ENCODE measurements at regions not wholly inside any gene's neighbourhood (a gene's known extent, or its start where the extent isn't known, plus 50 kb on each side); places are given as distances from the start of the nearest gene placed in this dataset.
"Not testable (repeated sequence)": the region's sequence is repeated elsewhere in the genome, so short reads cannot be mapped to it uniquely, and the experiment has no call there.

- Histone ChIP-seq H2BK20ac (ENCODE audit: low read depth, low read length, poor library complexity, severe bottlenecking) (no peak overlapping the region), H2BK5ac (ENCODE audit: insufficient read length, low read length) (no peak overlapping the region), H4K5ac (ENCODE audit: insufficient read length, low read depth, low read length) (no peak overlapping the region), H3K56ac (ENCODE audit: insufficient read length, low read depth, low read length) (no peak overlapping the region), H3K4ac (ENCODE audit: low read depth, low read length) (no peak overlapping the region), H2BK120ac (ENCODE audit: low read depth, low read length, poor library complexity, severe bottlenecking) (no peak overlapping the region), H3K23me2 (ENCODE audit: insufficient read length, low read depth, low read length, poor library complexity, severe bottlenecking) (no peaks in the 10 kb centered on the region), H2AFZ (ENCODE audit: low read length) (no peak overlapping the region), H3K23ac (ENCODE audit: insufficient read length, low read depth, low read length) (no peak overlapping the region), H2BK15ac (ENCODE audit: low read depth, low read length) (no peak overlapping the region), H4K91ac (ENCODE audit: insufficient read length, low read depth, low read length) (no peak overlapping the region), H2AK5ac (ENCODE audit: insufficient read length, low read length) (no peak overlapping the region), H3K9me3 (ENCODE audit: control insufficient read depth, low read depth, low read length) (no peaks in the 10 kb centered on the region), H3T11ph (ENCODE audit: low read length) (no peak overlapping the region), H3K27ac (ENCODE audit: insufficient read length, low read depth, low read length) (no peak overlapping the region), H3K79me1 (ENCODE audit: insufficient read depth, low read depth, low read length, poor library complexity, severe bottlenecking) (no peaks in the 10 kb centered on the region), H3K9ac (ENCODE audit: extremely low read depth, insufficient read length, low read length) (no peak overlapping the region), H4K20me1 (ENCODE audit: control insufficient read depth, insufficient read depth, insufficient read length) (no peaks in the 10 kb centered on the region), H3K14ac (ENCODE audit: insufficient read depth, low read length) (no peak overlapping the region), H3K79me2 (ENCODE audit: insufficient read depth, low read length) (no peaks in the 10 kb centered on the region), H4K8ac (replicated peaks; ENCODE audit: insufficient read length, low read depth, low read length) (no peak overlapping the region), H3K4me1 (ENCODE audit: insufficient read depth, low read length) (no peaks in the 10 kb centered on the region), H2BK12ac (ENCODE audit: insufficient read length, low read depth, low read length) (no peak overlapping the region), H3K18ac (ENCODE audit: insufficient read length, low read depth, low read length) (no peak overlapping the region), H3K27me3 (ENCODE audit: insufficient read depth, low read length) (no peaks in the 10 kb centered on the region), H3K4me2 (ENCODE audit: insufficient read depth, insufficient read length, low read length) (no peak overlapping the region)
- H3K4me3 Mint-ChIP-seq, result no peak overlapping the region
- WGBS (ENCODE audit: extremely low coverage, insufficient read length, low lambda C conversion rate), result no CpG with 5 or more reads among the region's 2 CpGs
- H3K27ac Mint-ChIP-seq, result no peak overlapping the region; a peak in 1 of 7 replicates
- DNase-seq, result no peak
- H3K36me3 Mint-ChIP-seq (ENCODE audit: insufficient read depth in 1 of 3, low read depth in 3 of 3), result no peaks in the 10 kb centered on the region; a peak in 1 of 7 replicates
- peaks cover 3 to 5% of the 10 kb centered on the region in 2 experiments; a peak in 3 of 4 replicates for H3K4me1 Mint-ChIP-seq
- no peaks in the 10 kb centered on the region; a peak in 1 of 5 replicates for H3K9me3 Mint-ChIP-seq
- no peak for TF ChIP-seq CTCF (conservative IDR thresholded peaks at IDR 0.05)
- H3K27me3 Mint-ChIP-seq (ENCODE audit: low read depth), result no peaks in the 10 kb centered on the region
These were observed 413.4 kb downstream of the TMEM38B start for GRCh38 chr9:106107716-106108115.

GRCh38 chr9:106109706-106110105 is 415.4 kb downstream of the TMEM38B start:
- not testable (repeated sequence) for H3K23me2 ChIP-seq (ENCODE audit: insufficient read length, low read depth, low read length, poor library complexity, severe bottlenecking); H3K9me3 Mint-ChIP-seq; H3K27ac ChIP-seq (ENCODE audit: insufficient read length, low read depth, low read length); H3K27me3 Mint-ChIP-seq (ENCODE audit: low read depth); H2BK120ac ChIP-seq (ENCODE audit: low read depth, low read length, poor library complexity, severe bottlenecking); H3K18ac ChIP-seq (ENCODE audit: insufficient read length, low read depth, low read length); H4K5ac ChIP-seq (ENCODE audit: insufficient read length, low read depth, low read length); H4K8ac ChIP-seq (replicated peaks; ENCODE audit: insufficient read length, low read depth, low read length); H4K91ac ChIP-seq (ENCODE audit: insufficient read length, low read depth, low read length); H3K79me1 ChIP-seq (ENCODE audit: insufficient read depth, low read depth, low read length, poor library complexity, severe bottlenecking); H3K4me3 Mint-ChIP-seq; H3K56ac ChIP-seq (ENCODE audit: insufficient read length, low read depth, low read length); H3K14ac ChIP-seq (ENCODE audit: insufficient read depth, low read length); H2BK20ac ChIP-seq (ENCODE audit: low read depth, low read length, poor library complexity, severe bottlenecking); H3K36me3 Mint-ChIP-seq (ENCODE audit: insufficient read depth in 1 of 3, low read depth in 3 of 3); DNase-seq; H3K23ac ChIP-seq (ENCODE audit: insufficient read length, low read depth, low read length); H3K79me2 ChIP-seq (ENCODE audit: insufficient read depth, low read length); H3K4me2 ChIP-seq (ENCODE audit: insufficient read depth, insufficient read length, low read length); H3T11ph ChIP-seq (ENCODE audit: low read length); H3K4ac ChIP-seq (ENCODE audit: low read depth, low read length); H2BK15ac ChIP-seq (ENCODE audit: low read depth, low read length); H2BK12ac ChIP-seq (ENCODE audit: insufficient read length, low read depth, low read length); H3K9me3 ChIP-seq (ENCODE audit: control insufficient read depth, low read depth, low read length); H3K27me3 ChIP-seq (ENCODE audit: insufficient read depth, low read length); H2AK5ac ChIP-seq (ENCODE audit: insufficient read length, low read length); H3K4me1 ChIP-seq (ENCODE audit: insufficient read depth, low read length); H3K9ac ChIP-seq (ENCODE audit: extremely low read depth, insufficient read length, low read length); H2AFZ ChIP-seq (ENCODE audit: low read length); H4K20me1 ChIP-seq (ENCODE audit: control insufficient read depth, insufficient read depth, insufficient read length); H2BK5ac ChIP-seq (ENCODE audit: insufficient read length, low read length); H3K27ac Mint-ChIP-seq
- peaks cover 14 to 15% of the 10 kb centered on the region in 2 experiments for H3K4me1 Mint-ChIP-seq
- whole genome bisulfite sequencing (ENCODE audit: extremely low coverage, insufficient read length, low lambda C conversion rate), result no CpG with 5 or more reads among the region's 3 CpGs

Measured in H9 (cell line).